Stomach (tissue), 8 donors: ENCODE measurements at regions not wholly inside any gene's neighbourhood (a gene's known extent, or its start where the extent isn't known, plus 50 kb on each side); places are given as distances from the start of the nearest gene placed in this dataset.

Experiments
- DNase-seq, 2 donors: peaks; one replicate each; pipeline versions ENCODE4 v3.0.0 to v3.0.0-alpha.2; 2013 to 2019
- H3K27ac ChIP-seq, 5 donors: fragments of 200-600 bp in 4 of 5; sonication (generic) in 4 of 5; one replicate each; pipeline ENCODE4 v1.5.1; 2013 to 2019; ENCODE audit warnings: mild to moderate bottlenecking in 1 of 5, moderate library complexity in 1 of 5
- H3K27me3 ChIP-seq, 3 donors: fragments of 200-600 bp; sonication (generic); one replicate each; pipeline ENCODE4 v1.5.1; 2017 to 2019; ENCODE audit warnings: mixed run types in 1 of 3
- H3K36me3 ChIP-seq, 4 donors: fragments of 200-600 bp; sonication (generic); 1 replicate in 3 of 4; 2 replicates in 1 of 4; pipeline ENCODE4 v1.5.1; 2016 to 2019
- H3K4me1 ChIP-seq, 4 donors: fragments of 200-600 bp; sonication (generic); one replicate each; pipeline ENCODE4 v1.5.1; 2016 to 2019
- H3K4me3 ChIP-seq, 4 donors: fragments of 200-600 bp; sonication (generic) in 3 of 4; one replicate each; pipeline ENCODE4 v1.5.1; 2016 to 2019; ENCODE audit warnings: mild to moderate bottlenecking in 1 of 4
- H3K9me3 ChIP-seq, 4 donors: fragments of 200-600 bp; sonication (generic); one replicate each; pipeline ENCODE4 v1.5.1; 2016 to 2019
- CTCF ChIP-seq, 7 experiments: fragments of 450-650 bp in 4 of 7; fragments of 200-600 bp in 3 of 7; sonication (generic) in 3 of 7; IDR thresholded peaks; one replicate each; pipeline ENCODE4 v1.5.1; 2016 to 2019; ENCODE audit warnings: antibody characterized with exemption in 7 of 7, control low read depth in 2 of 7, mild to moderate bottlenecking in 1 of 7
- EP300 ChIP-seq: sonication (generic); formaldehyde crosslinking; IDR thresholded peaks from one replicate; pipeline ENCODE4 v1.6.1; 2017; ENCODE audit warnings: antibody characterized with exemption
- POLR2A ChIP-seq, 4 donors: fragments of 450-650 bp; IDR thresholded peaks; one replicate each; pipeline ENCODE4 v1.6.1; 2016; ENCODE audit warnings: antibody characterized with exemption in 4 of 4, control low read depth in 2 of 4, mild to moderate bottlenecking in 1 of 4, moderate library complexity in 1 of 4
- POLR2AphosphoS5 ChIP-seq, 3 donors: sonication (generic); formaldehyde crosslinking; IDR thresholded peaks; one replicate each; pipeline ENCODE4 v1.6.1; 2016; ENCODE audit warnings: antibody characterized with exemption in 3 of 3
- WGBS, 5 donors: extraction: QIAGEN DNeasy Blood & Tissue Kit in 3 of 5; methylation state at CpG; one replicate each; pipeline versions ENCODE4 v1.1.5 to v1.1.7; 2013 to 2018; 5-methylcytosine and 5-hydroxymethylcytosine counted together
- intact Hi-C: fragments of 100-400 bp; cut with DNase I; formaldehyde crosslinking; loops from one replicate; pipeline ENCODE4 v1.15.1; 2023; ENCODE audit warnings: low total_unique reads
- donor health status: healthy with polysubstance abuse.
- donor health status: Bipolar disorder and iron deficiency.
- donor health status: healthy.

DNA sequence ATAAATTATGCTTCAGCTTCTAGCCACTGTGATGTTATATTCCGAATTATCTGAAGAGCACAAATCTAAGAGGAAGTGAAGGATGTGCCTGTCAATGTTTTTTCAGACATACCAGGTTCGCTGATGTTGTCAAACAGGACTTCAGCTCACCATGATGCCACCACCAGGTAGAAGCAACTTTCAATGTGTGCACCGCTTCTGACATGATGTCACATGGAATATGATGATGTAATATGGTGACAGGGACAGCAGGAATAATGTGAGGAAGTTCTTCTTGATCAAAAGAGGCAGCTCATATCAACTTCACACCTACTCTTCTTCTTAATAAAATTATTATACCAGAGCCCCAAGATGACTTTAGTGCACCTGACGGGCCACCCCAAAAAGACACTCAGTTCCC, 893.2 kb downstream of the BCL11A start:
- no peaks in the 10 kb centered on the region for H3K27me3 ChIP-seq
- no peaks in the 10 kb centered on the region for H3K4me1 ChIP-seq
- H3K4me3 ChIP-seq = no peak overlapping the region
- TF ChIP-seq CTCF (IDR thresholded peaks at IDR 0.05) = no peak
- no peak for TF ChIP-seq POLR2A (IDR thresholded peaks at IDR 0.05)
- TF ChIP-seq EP300 = no peak
- no peak for TF ChIP-seq POLR2AphosphoS5 (IDR thresholded peaks at IDR 0.05)
- no peaks in the 10 kb centered on the region for H3K36me3 ChIP-seq
- 66 to 82% (median 79%) methylated on average over 4 of the region's 4 CpGs for WGBS, 5 donors
- intact Hi-C loops = no loop called here
- H3K9me3 ChIP-seq = no peaks in the 10 kb centered on the region
- DNase-seq = no peak
- H3K27ac ChIP-seq = no peak overlapping the region

DNA sequence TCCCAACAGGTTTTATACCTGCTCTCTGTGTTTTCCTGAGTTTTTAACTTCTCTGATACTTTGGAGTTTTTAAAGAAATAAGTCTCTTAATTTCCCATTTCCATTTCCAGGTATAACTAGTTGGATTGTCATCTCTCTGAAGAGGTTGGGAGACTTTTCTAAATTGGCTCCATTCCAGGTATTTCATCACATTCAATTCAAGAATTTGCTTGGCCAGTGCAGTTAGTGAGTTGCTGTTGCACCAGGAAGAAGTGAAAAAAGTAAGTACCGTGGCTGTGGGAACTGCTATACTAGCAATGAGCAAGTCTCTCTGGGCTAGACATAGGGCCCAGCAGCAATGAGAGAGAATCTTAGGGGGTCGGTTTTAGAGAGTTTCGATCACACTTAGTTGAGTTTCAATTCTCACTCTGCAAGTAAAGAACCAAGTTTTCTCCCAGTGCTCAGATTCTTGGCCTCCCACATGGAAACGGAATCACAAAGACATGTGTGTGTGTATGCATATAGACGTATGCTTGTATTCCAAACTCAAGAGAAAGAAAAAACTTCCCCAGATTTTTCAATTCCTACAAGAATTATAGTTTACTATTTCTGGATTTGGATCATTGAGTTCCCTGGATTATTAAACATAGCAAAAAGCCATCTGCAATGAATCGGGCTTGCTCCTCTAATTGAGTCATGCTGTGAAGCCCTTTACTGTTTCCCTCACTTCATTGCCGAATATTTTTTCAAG, 894.4 kb downstream of the BCL11A start:
- WGBS, 5 donors = 61 to 76% (median 74%) methylated on average over 7 of the region's 7 CpGs

GRCh38 chr2:59655809-59656208, 897.6 kb downstream of the BCL11A start:
- Histone ChIP-seq H3K9me3 (no peaks in the 10 kb centered on the region), H3K4me1 (no peaks in the 10 kb centered on the region), H3K27ac (no peak overlapping the region), H3K27me3 (no peaks in the 10 kb centered on the region), H3K36me3 (no peaks in the 10 kb centered on the region), H3K4me3 (no peak overlapping the region)
- peak; percentile 66 to 70 for DNase-seq
- intact Hi-C loops = no loop called here
- TF ChIP-seq POLR2AphosphoS5 (IDR thresholded peaks at IDR 0.05) (no peak), POLR2A (IDR thresholded peaks at IDR 0.05) (no peak), EP300 (no peak), CTCF (IDR thresholded peaks at IDR 0.05) (no peak)
- WGBS, 5 donors = 45 to 63% (median 55%) methylated on average over 9 of the region's 9 CpGs

More for the DNA sequence above, 894.4 kb downstream of the BCL11A start:
- TF ChIP-seq EP300 = no peak
- no peak for TF ChIP-seq POLR2A (IDR thresholded peaks at IDR 0.05)
- TF ChIP-seq CTCF (IDR thresholded peaks at IDR 0.05) = no peak
- TF ChIP-seq POLR2AphosphoS5 (IDR thresholded peaks at IDR 0.05) = no peak
- Histone ChIP-seq H3K9me3 (no peaks in the 10 kb centered on the region), H3K36me3 (no peaks in the 10 kb centered on the region), H3K4me1 (no peaks in the 10 kb centered on the region), H3K27ac (no peak overlapping the region), H3K4me3 (no peak overlapping the region), H3K27me3 (no peaks in the 10 kb centered on the region)
- intact Hi-C loops = no loop called here
- peak in 1 of 2 donors; percentile 18 for DNase-seq

GRCh38 chr2:59654710-59655109, 898.7 kb downstream of the BCL11A start:
- intact Hi-C loops = no loop called here

More at GRCh38 chr2:59654710-59655109, 898.7 kb downstream of the BCL11A start:
- Histone ChIP-seq H3K4me1 (no peaks in the 10 kb centered on the region), H3K4me3 (no peak overlapping the region), H3K9me3 (no peaks in the 10 kb centered on the region), H3K36me3 (no peaks in the 10 kb centered on the region), H3K27me3 (no peaks in the 10 kb centered on the region), H3K27ac (no peak overlapping the region)
- TF ChIP-seq CTCF (IDR thresholded peaks at IDR 0.05) = no peak
- TF ChIP-seq EP300 = no peak
- TF ChIP-seq POLR2AphosphoS5 (IDR thresholded peaks at IDR 0.05) = no peak
- no peak for TF ChIP-seq POLR2A (IDR thresholded peaks at IDR 0.05)
- no peak for DNase-seq
- 61 to 79% (median 75%) methylated on average over 4 of the region's 4 CpGs for WGBS, 5 donors
